K562 (cell line): ENCODE measurements at regions not wholly inside any gene's neighbourhood (a gene's known extent, or its start where the extent isn't known, plus 50 kb on each side); places are given as distances from the start of the nearest gene placed in this dataset.

ENCODE experiments used
- ATAC-seq: fragments of 200-7000 bp; cut with Tn5 transposase; 3 replicates; pipeline ENCODE4 v1.9.1; 2020; ENCODE audit warnings: moderate library complexity
- BruUV-seq: library from RNA; stranded (reverse); fragments of 400-500 nt; replicated peaks from 2 replicates; lab custom pipeline; 2021; lab: Mats Ljungman, UMichigan
- CTCF ChIA-PET: fragments of 300-600 bp; formaldehyde crosslinking; extraction: SDS; loops from one replicate; lab custom pipeline; 2021; ENCODE audit warnings: low intra/inter-chr PET ratio; lab: Yijun Ruan, JAX
- POLR2A ChIA-PET: fragments of 300-600, 350-650 bp; sonication (Branson Sonifier 250); formaldehyde crosslinking; extraction: SDS; loops from one replicate; lab custom pipeline; 2021; ENCODE audit warnings: antibody characterized with exemption, inconsistent platforms; lab: Yijun Ruan, JAX
- DNase-seq, 4 experiments: peaks; one replicate each; pipeline versions ENCODE4 v3.0.0 to v3.0.0-alpha.2; 2011 to 2018; ENCODE audit warnings: low spot score in 3 of 4, mixed read lengths in 3 of 4; ENCODE audit errors: extremely low read depth in 1 of 4
- FAIRE-seq: peaks from 2 replicates; lab custom pipeline; 2011; peaks lifted over from hg19 to GRCh38; lab: Jason Lieb, UNC
- H2AFZ ChIP-seq: 2 replicates; pipeline ENCODE4 v1.6.0; 2011; ENCODE audit warnings: low read depth, low read length, control low read depth, inconsistent platforms
- H3K27ac ChIP-seq: fragments of 200-600 bp; 3 replicates; pipeline ENCODE4 v1.8.0; 2011; ENCODE audit warnings: low read depth, mild to moderate bottlenecking, control low read depth, inconsistent platforms, low read length, moderate library complexity, mixed read lengths; ENCODE audit errors: extremely low read depth
- H3K27me3 ChIP-seq, 2 experiments: fragments of 300-600 bp in 1 of 2; 2 replicates in 1 of 2; 3 replicates in 1 of 2; pipeline versions ENCODE4 v1.6.0 to v1.8.0; 2011; ENCODE audit warnings: inconsistent platforms in 2 of 2, low read length in 2 of 2, mild to moderate bottlenecking in 1 of 2, mixed read lengths in 1 of 2, moderate library complexity in 1 of 2; ENCODE audit not compliant: control insufficient read depth in 2 of 2, insufficient read depth in 2 of 2
- H3K36me3 ChIP-seq: fragments of 300-600 bp; 3 replicates; pipeline ENCODE4 v1.8.0; 2011; ENCODE audit warnings: mild to moderate bottlenecking, low read length, inconsistent platforms; ENCODE audit not compliant: control insufficient read depth, insufficient read depth
- H3K4me1 ChIP-seq, 2 experiments: fragments of 200-600 bp in 1 of 2; replicated peaks in 1 of 2; 2 replicates in 1 of 2; 3 replicates in 1 of 2; pipeline versions ENCODE4 v1.5.1 to v1.8.0; 2011; ENCODE audit warnings: inconsistent platforms in 2 of 2, low read length in 2 of 2, mild to moderate bottlenecking in 1 of 2, mixed read lengths in 1 of 2, moderate library complexity in 1 of 2; ENCODE audit not compliant: control insufficient read depth in 2 of 2, insufficient read depth in 2 of 2
- H3K4me2 ChIP-seq: 2 replicates; pipeline ENCODE4 v1.6.1; 2011; ENCODE audit warnings: low read length, control low read depth, inconsistent platforms, mixed read lengths; ENCODE audit not compliant: insufficient read depth
- H3K4me3 ChIP-seq: fragments of 200-600 bp; sonication (generic), shearing (Covaris generic); 2 replicates; pipeline ENCODE4 v1.5.1; 2016; ENCODE audit warnings: control low read depth, inconsistent platforms
- H3K79me2 ChIP-seq: fragments of 200-600 bp; 3 replicates; pipeline ENCODE4 v1.8.0; 2011; ENCODE audit warnings: low read length, inconsistent platforms; ENCODE audit not compliant: control insufficient read depth, insufficient read depth
- H3K9ac ChIP-seq, 2 experiments: 2 replicates each; pipeline versions ENCODE4 v1.6.0 to v1.6.1; 2011; ENCODE audit warnings: low read depth in 2 of 2, low read length in 2 of 2, control low read depth in 1 of 2, inconsistent platforms in 1 of 2, mild to moderate bottlenecking in 1 of 2, mixed read lengths in 1 of 2; ENCODE audit not compliant: insufficient read depth in 1 of 2
- H3K9me1 ChIP-seq: one replicate; pipeline ENCODE4 v1.6.0; 2011; ENCODE audit warnings: inconsistent platforms, mild to moderate bottlenecking, low read length, moderate library complexity; ENCODE audit not compliant: control insufficient read depth, insufficient read depth
- H3K9me3 ChIP-seq: replicated peaks from 2 replicates; pipeline ENCODE4 v1.5.1; 2011; ENCODE audit warnings: low read depth, low read length, inconsistent platforms; ENCODE audit not compliant: control insufficient read depth, insufficient read depth
- H4K20me1 ChIP-seq: replicated peaks from 2 replicates; pipeline ENCODE4 v1.6.1; 2011; ENCODE audit warnings: low read length, inconsistent platforms, mixed read lengths; ENCODE audit not compliant: control insufficient read depth, insufficient read depth
- ATF1 ChIP-seq, 2 experiments: fragments of 450-650 bp in 1 of 2; IDR thresholded peaks; 2 replicates each; pipeline ENCODE4 v1.6.1; 2016; ENCODE audit warnings: missing compliant biosample characterization in 1 of 2, missing genetic modification characterization in 1 of 2
- CC2D1A ChIP-seq: fragments of 450-650 bp; IDR thresholded peaks from 2 replicates; pipeline ENCODE4 v1.6.1; 2017; ENCODE audit warnings: mild to moderate bottlenecking
- CHD4 ChIP-seq: fragments of 200-600 bp; sonication (generic); IDR thresholded peaks from 3 replicates; pipeline ENCODE4 v1.6.1; 2012; ENCODE audit warnings: low read depth, mild to moderate bottlenecking, mixed read lengths, low read length, inconsistent platforms; ENCODE audit not compliant: insufficient read depth, insufficient replicate concordance, poor library complexity, severe bottlenecking
- CXXC5 ChIP-seq: fragments of 250-450 bp; sonication (Bioruptor Pico); IDR thresholded peaks from 2 replicates; pipeline ENCODE4 v1.8.0; 2022; ENCODE audit warnings: inconsistent platforms, mild to moderate bottlenecking, moderate library complexity
- GTF2F1 ChIP-seq: IDR thresholded peaks from 2 replicates; pipeline ENCODE4 v1.6.1; 2011; ENCODE audit warnings: low read depth, low read length, improper control_type of control experiment
- MTA3 ChIP-seq: fragments of 450-650 bp; formaldehyde crosslinking; IDR thresholded peaks from 2 replicates; pipeline ENCODE4 v1.6.1; 2017; ENCODE audit warnings: mild to moderate bottlenecking, borderline replicate concordance
- MYC ChIP-seq, 2 experiments: fragments of 250-450 bp in 1 of 2; sonication (Bioruptor Pico) in 1 of 2; IDR thresholded peaks; 2 replicates each; pipeline versions ENCODE4 v1.5.1 to v1.6.1; 2012 to 2021; ENCODE audit warnings: low read depth in 2 of 2, borderline replicate concordance in 1 of 2, improper control_type of control experiment in 1 of 2, low read length in 1 of 2, mild to moderate bottlenecking in 1 of 2, moderate library complexity in 1 of 2
- NFATC3 ChIP-seq: fragments of 450-650 bp; IDR thresholded peaks from 2 replicates; pipeline ENCODE4 v1.6.1; 2017; ENCODE audit warnings: mild to moderate bottlenecking
- NRF1 ChIP-seq, 2 experiments: fragments of 450-650 bp; IDR thresholded peaks in 1 of 2; conservative IDR thresholded peaks in 1 of 2; 2 replicates each; pipeline ENCODE4 v1.6.1; 2014; ENCODE audit warnings: mild to moderate bottlenecking in 2 of 2
- PHB2 ChIP-seq: fragments of 450-650 bp; IDR thresholded peaks from 2 replicates; pipeline ENCODE4 v1.6.1; 2017; ENCODE audit warnings: low read depth
- SRSF9 ChIP-seq: fragments of 200-400 bp; formaldehyde crosslinking; IDR thresholded peaks from 2 replicates; pipeline ENCODE4 v1.6.1; 2017; ENCODE audit warnings: low read depth, low read length, borderline replicate concordance
- TEAD2 ChIP-seq: fragments of 450-650 bp; IDR thresholded peaks from 2 replicates; pipeline ENCODE4 v1.6.1; 2016; ENCODE audit warnings: missing genetic modification characterization, control low read depth, missing compliant biosample characterization
- ZFP36 ChIP-seq: fragments of 150-350 bp; IDR thresholded peaks from 2 replicates; pipeline ENCODE4 v1.6.1; 2018; ENCODE audit warnings: low read length, low read depth; ENCODE audit not compliant: partially characterized antibody
- ZNF143 ChIP-seq: sonication (generic); formaldehyde crosslinking; IDR thresholded peaks from 2 replicates; pipeline ENCODE4 v1.9.0; 2022; ENCODE audit warnings: mild to moderate bottlenecking, missing genetic modification reagents
- ZNF76 ChIP-seq: fragments of 250-450 bp; sonication (Bioruptor Pico); IDR thresholded peaks from 2 replicates; pipeline ENCODE4 v1.4.0; 2020; ENCODE audit warnings: mild to moderate bottlenecking, moderate library complexity, borderline replicate concordance
- ZNF79 ChIP-seq: fragments of 250-450 bp; sonication (Bioruptor Pico); IDR thresholded peaks from 2 replicates; pipeline ENCODE4 v1.4.0; 2020; ENCODE audit warnings: low read depth, mild to moderate bottlenecking, moderate library complexity
- WGBS: fragments of 100-300 bp; shearing (Covaris generic); methylation state at CpG from one replicate; pipeline ENCODE4 v1.1.6; 2016; ENCODE audit warnings: low coverage, mixed read lengths; ENCODE audit not compliant: insufficient coverage; ENCODE audit errors: missing lambda C conversion rate; 5-methylcytosine and 5-hydroxymethylcytosine counted together
- in situ Hi-C: fragments of 300-500 bp; cut with MboI; formaldehyde crosslinking; loops from 4 replicates; pipeline ENCODE4 v1.15.0; 2018; ENCODE audit warnings: inconsistent platforms, mixed read lengths
- intact Hi-C: fragments of 100-400 bp; cut with micrococcal nuclease; formaldehyde crosslinking; loops from 2 replicates; pipeline ENCODE4 v1.14.2; 2022
- TF ChIP-seq, protein P1 (sequence below): sonication (generic); formaldehyde crosslinking; IDR thresholded peaks from 2 replicates; pipeline ENCODE4 v1.8.0; 2022; ENCODE audit warnings: mild to moderate bottlenecking, missing genetic modification reagents
- TF ChIP-seq, protein P2 (sequence below): fragments of 200-800 bp; sonication (Bioruptor generic); IDR thresholded peaks from 2 replicates; pipeline ENCODE4 v1.6.1; 2017; ENCODE audit warnings: missing genetic modification characterization, missing compliant biosample characterization

DNA sequence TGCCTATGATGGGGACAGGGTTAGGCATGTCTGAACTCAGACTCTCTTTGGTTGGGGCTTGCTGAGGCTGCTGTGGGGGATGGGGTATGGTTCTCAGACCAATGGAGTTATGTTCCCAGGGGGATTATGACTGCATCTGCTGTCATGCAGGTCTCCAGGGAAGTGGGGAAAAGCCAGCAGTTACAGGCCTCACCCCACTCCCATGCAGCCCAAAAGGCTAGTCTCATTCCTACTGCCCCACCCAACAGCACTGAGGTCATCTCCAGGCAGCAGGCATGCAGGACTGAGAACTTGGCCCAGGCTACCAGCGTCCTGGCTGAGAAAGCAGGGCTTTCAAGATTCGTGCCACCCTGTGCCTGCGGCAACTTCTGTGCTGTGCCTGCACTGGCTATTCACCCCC is 373.3 kb downstream of the HTR7 start (continued):
- TF ChIP-seq, protein P1, sequence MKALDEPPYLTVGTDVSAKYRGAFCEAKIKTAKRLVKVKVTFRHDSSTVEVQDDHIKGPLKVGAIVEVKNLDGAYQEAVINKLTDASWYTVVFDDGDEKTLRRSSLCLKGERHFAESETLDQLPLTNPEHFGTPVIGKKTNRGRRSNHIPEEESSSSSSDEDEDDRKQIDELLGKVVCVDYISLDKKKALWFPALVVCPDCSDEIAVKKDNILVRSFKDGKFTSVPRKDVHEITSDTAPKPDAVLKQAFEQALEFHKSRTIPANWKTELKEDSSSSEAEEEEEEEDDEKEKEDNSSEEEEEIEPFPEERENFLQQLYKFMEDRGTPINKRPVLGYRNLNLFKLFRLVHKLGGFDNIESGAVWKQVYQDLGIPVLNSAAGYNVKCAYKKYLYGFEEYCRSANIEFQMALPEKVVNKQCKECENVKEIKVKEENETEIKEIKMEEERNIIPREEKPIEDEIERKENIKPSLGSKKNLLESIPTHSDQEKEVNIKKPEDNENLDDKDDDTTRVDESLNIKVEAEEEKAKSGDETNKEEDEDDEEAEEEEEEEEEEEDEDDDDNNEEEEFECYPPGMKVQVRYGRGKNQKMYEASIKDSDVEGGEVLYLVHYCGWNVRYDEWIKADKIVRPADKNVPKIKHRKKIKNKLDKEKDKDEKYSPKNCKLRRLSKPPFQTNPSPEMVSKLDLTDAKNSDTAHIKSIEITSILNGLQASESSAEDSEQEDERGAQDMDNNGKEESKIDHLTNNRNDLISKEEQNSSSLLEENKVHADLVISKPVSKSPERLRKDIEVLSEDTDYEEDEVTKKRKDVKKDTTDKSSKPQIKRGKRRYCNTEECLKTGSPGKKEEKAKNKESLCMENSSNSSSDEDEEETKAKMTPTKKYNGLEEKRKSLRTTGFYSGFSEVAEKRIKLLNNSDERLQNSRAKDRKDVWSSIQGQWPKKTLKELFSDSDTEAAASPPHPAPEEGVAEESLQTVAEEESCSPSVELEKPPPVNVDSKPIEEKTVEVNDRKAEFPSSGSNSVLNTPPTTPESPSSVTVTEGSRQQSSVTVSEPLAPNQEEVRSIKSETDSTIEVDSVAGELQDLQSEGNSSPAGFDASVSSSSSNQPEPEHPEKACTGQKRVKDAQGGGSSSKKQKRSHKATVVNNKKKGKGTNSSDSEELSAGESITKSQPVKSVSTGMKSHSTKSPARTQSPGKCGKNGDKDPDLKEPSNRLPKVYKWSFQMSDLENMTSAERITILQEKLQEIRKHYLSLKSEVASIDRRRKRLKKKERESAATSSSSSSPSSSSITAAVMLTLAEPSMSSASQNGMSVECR (CRISPR knock-in tag), result no peak
- no peak for TF ChIP-seq ZNF143 (CRISPR knock-in tag)
- TF ChIP-seq MYC (IDR thresholded peaks at IDR 0.05; ENCODE audit: low read depth, low read length), result no peak
- TF ChIP-seq MYC (CRISPR knock-in tag; IDR thresholded peaks at IDR 0.05; ENCODE audit: borderline replicate concordance, low read depth), result no peak
- TF ChIP-seq ZNF79, result no peak
- no peak for TF ChIP-seq PHB2
- TF ChIP-seq ZNF76, result no peak

DNA sequence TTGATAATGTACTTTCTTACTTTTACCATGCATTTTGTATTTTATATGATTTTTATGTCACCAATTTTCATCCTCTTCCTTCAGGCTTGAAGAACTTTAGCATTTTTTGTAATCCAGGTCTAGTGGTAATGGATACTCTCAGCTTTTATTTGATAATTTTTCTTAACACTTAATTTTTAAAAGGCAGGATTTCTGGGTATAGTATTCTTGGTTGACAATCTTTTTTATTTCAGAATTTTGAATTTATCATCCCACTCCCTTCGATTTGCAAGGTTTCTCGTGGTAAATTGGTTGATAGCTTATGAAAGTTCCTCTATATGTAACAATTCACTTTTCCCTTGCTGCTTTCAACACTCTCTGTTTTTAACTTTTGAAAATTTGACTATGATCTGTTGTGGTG is 363.7 kb downstream of the HTR7 start:
- DNase-seq (no peak), ATAC-seq (no peak), FAIRE-seq (no peak)
- 4% methylated on average over 2 of the region's 2 CpGs for WGBS
- ChIA-PET CTCF (no interaction called here), POLR2A (no interaction called here)
- in situ Hi-C loops, result no loop called here
- intact Hi-C loops, result no loop called here
- Histone ChIP-seq H3K9me1 (no peaks in the 10 kb centered on the region), H2AFZ (no peak overlapping the region), H3K79me2 (no peaks in the 10 kb centered on the region), H3K4me3 (no peak overlapping the region), H3K9me3 (no peaks in the 10 kb centered on the region), H3K27me3 (no peaks in the 10 kb centered on the region), H3K4me1 (no peaks in the 10 kb centered on the region), H3K36me3 (no peaks in the 10 kb centered on the region), H3K9ac (no peak overlapping the region), H4K20me1 (no peaks in the 10 kb centered on the region), H3K27ac (no peak overlapping the region), H3K4me2 (no peak overlapping the region)
- BruUV-seq, result no TSS peak
- TF ChIP-seq ATF1 (CRISPR knock-in tag; IDR thresholded peaks at IDR 0.05) (no peak), ATF1 (tag; IDR thresholded peaks at IDR 0.05) (no peak), CC2D1A (no peak), MTA3 (no peak), CHD4 (no peak), SRSF9 (no peak), CXXC5 (CRISPR knock-in tag) (no peak), NFATC3 (no peak), GTF2F1 (no peak), ZFP36 (no peak), TEAD2 (tag) (no peak), NRF1 (conservative IDR thresholded peaks at IDR 0.05 in 1 of 2, IDR thresholded peaks at IDR 0.05 in 1 of 2) (no peak)
- TF ChIP-seq, protein P2, sequence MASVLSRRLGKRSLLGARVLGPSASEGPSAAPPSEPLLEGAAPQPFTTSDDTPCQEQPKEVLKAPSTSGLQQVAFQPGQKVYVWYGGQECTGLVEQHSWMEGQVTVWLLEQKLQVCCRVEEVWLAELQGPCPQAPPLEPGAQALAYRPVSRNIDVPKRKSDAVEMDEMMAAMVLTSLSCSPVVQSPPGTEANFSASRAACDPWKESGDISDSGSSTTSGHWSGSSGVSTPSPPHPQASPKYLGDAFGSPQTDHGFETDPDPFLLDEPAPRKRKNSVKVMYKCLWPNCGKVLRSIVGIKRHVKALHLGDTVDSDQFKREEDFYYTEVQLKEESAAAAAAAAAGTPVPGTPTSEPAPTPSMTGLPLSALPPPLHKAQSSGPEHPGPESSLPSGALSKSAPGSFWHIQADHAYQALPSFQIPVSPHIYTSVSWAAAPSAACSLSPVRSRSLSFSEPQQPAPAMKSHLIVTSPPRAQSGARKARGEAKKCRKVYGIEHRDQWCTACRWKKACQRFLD (CRISPR knock-in tag), result no peak
